ENCODE measurements at regions not wholly inside any gene's neighbourhood (a gene's known extent, or its start where the extent isn't known, plus 50 kb on each side); places are given as distances from the start of the nearest gene placed in this dataset.
"Not testable (repeated sequence)": the region's sequence is repeated elsewhere in the genome, so short reads cannot be mapped to it uniquely, and the experiment has no call there.

GRCh38 chr7:34207810-34208209 lies 302.5 kb downstream of the BMPER start:
- no peak for DNase-seq

- DNase-seq, result no peak
These were observed 303.7 kb downstream of the BMPER start for GRCh38 chr7:34208878-34209621.

- DNase-seq, result no peak
These were observed 305.7 kb downstream of the BMPER start for GRCh38 chr7:34211018-34211417.

- no peak for DNase-seq
These were observed 312.6 kb downstream of the BMPER start for GRCh38 chr7:34217972-34218371.

- DNase-seq, result no peak
These were observed 313.9 kb downstream of the BMPER start for GRCh38 chr7:34219153-34219718.

GRCh38 chr7:34220506-34221185 lies 315.3 kb downstream of the BMPER start:
- DNase-seq, result no peak

- DNase-seq, result no peak
These were observed 317.0 kb downstream of the BMPER start for GRCh38 chr7:34222316-34222715.

- DNase-seq, result no peak
These were observed 317.4 kb downstream of the BMPER start for GRCh38 chr7:34222722-34223121.

GRCh38 chr7:34224281-34224680 lies 318.9 kb downstream of the BMPER start:
- no peak for DNase-seq

- DNase-seq, result no peak
These were observed 319.9 kb downstream of the BMPER start for GRCh38 chr7:34225193-34225592.

GRCh38 chr7:34227525-34227924 lies 322.2 kb downstream of the BMPER start:
- no peak for DNase-seq

GRCh38 chr7:34235101-34235500 lies 329.8 kb downstream of the BMPER start:
- not testable (repeated sequence) for DNase-seq

- DNase-seq, result no peak
These were observed 330.7 kb downstream of the BMPER start for GRCh38 chr7:34236057-34236456.

GRCh38 chr7:34236839-34237492 lies 331.6 kb downstream of the BMPER start:
- DNase-seq, result no peak

GRCh38 chr7:34237493-34237849 lies 332.1 kb downstream of the BMPER start:
- DNase-seq, result no peak

- no peak for DNase-seq
These were observed 335.1 kb downstream of the BMPER start for GRCh38 chr7:34240417-34240816.

GRCh38 chr7:34242391-34242790 lies 337.1 kb downstream of the BMPER start:
- DNase-seq, result no peak

- no peak for DNase-seq
These were observed 339.9 kb downstream of the BMPER start for GRCh38 chr7:34245246-34245645.

- DNase-seq, result no peak
These were observed 342.1 kb downstream of the BMPER start for GRCh38 chr7:34247468-34247867.

- no peak for DNase-seq
These were observed 343.9 kb downstream of the BMPER start for GRCh38 chr7:34249192-34249591.

- DNase-seq, result no peak
These were observed 354.9 kb downstream of the BMPER start for GRCh38 chr7:34260279-34260678.

GRCh38 chr7:34263168-34263567 lies 357.8 kb downstream of the BMPER start:
- no peak for DNase-seq

GRCh38 chr7:34269084-34269483 lies 363.7 kb downstream of the BMPER start:
- DNase-seq, result no peak

- DNase-seq, result no peak
These were observed 370.3 kb downstream of the BMPER start for GRCh38 chr7:34275624-34276023.

Data from activated naive CD4-positive, alpha-beta T cell treated with Interleukin-2 at 50 U/mL for 16 hours (primary cell).